GM19324 (cell line): ENCODE measurements at regions not wholly inside any gene's neighbourhood (a gene's known extent, or its start where the extent isn't known, plus 50 kb on each side); places are given as distances from the start of the nearest gene placed in this dataset.

ENCODE experiments used
- ATAC-seq: cut with Tn5 transposase; IDR thresholded peaks from one replicate; pipeline ENCODE4 v1.9.1; 2021; ENCODE audit warnings: mild to moderate bottlenecking, moderate library complexity; ENCODE audit not compliant: unreplicated experiment, low FRiP score

DNA sequence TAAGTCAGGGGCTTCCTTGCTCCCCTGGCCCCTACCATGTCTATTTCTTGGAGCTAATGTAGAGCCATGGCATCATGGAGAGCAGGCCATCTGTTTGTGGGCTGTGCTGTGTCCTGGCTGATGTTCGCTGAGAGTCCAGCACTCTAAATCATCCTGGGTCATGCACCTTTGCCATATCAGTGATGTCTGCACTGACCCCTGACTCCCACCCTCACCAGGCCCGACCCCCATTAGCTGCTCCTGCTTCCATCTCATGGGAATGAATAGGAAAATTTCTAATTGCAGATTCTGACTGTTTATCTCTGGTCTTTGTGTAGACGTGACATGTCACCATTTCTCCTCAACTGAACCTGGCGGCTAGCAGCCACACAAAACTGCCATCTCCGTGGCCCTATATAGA lies 236.9 kb downstream of the NSG2 start:
- no peak for ATAC-seq

DNA sequence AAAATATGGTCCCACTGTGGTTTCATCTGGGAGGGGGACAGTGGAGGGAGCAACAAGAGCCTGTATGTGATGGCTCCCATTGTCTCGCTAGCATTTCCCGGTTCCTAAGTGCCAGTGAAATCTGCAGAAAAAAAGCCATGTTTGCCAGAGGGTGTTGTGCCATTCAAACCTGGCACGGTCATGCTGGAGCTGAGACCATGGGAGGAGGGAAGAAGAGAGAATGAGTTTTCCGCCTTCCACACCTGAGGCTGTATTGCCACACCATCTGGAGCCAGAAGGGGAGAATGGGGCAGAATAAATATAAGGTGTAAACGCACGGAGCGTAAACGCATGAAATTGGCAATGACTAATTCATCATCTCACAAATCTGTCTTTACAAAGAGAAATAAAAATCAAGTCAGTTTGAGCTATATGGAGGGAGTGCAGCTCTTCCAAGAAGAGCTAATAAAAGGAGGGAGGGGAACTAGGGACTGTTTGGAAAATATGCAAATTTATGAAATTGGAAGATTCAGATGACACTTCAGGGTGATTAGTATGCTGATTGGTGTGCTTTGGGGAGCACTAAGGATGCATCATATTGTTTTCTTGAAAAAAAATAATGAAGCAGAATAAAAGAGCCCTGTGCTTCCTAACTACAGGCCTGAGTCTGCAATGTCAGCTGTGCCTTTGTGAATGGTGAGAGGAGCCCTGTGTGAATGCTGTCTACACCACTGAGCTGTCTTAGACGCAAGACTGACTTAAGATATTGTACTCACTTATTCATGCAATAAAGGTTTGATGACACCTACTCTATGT lies 237.9 kb downstream of the NSG2 start:
- no peak for ATAC-seq

GRCh38 chr5:174284873-174285272 lies 239.4 kb downstream of the NSG2 start:
- ATAC-seq: no peak

DNA sequence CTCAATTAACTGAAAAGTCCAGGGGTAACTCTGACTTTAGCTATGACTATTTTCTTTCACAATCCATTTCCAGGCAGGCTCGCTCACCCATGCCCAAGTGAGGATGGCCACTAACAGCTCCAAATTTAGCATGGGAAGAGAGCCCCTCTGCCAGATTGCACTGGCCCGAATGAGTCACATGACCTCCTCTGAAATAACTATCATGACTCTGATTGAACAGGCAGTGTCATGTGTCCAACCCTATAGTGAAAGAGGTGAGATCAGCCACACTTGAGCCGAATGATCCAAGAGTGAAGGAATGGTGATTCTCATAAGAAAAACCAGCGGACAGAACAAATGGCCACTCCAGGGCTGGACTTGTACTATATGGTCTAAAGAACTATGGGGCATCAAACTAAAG lies 242.3 kb downstream of the NSG2 start:
- ATAC-seq: no peak

- no peak for ATAC-seq
These were observed 242.9 kb downstream of the NSG2 start for GRCh38 chr5:174288439-174288838.

DNA sequence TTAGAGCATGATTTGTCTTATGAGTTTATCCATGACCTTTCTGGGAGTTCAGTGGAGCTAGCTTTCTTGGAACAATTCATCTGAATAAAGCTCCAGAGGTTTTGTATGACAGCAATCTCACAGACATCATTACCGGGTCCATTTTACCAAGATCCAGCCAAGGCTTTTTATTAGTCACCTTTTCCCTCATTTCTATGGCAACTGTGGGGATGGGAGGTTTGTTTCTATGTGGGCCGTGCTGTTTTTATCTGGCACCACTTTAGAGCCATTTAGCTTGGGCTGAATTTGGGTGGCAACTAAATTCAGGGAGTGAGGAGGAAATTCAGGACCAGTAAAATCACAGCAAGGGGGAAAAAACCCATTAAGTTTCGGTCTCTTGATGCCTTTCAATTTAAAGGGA lies 245.7 kb downstream of the NSG2 start:
- ATAC-seq: no peak

GRCh38 chr5:174292348-174292747 lies 246.8 kb downstream of the NSG2 start:
- no peak for ATAC-seq

- ATAC-seq: no peak
These were observed 247.5 kb downstream of the NSG2 start for GRCh38 chr5:174293006-174293405.

DNA sequence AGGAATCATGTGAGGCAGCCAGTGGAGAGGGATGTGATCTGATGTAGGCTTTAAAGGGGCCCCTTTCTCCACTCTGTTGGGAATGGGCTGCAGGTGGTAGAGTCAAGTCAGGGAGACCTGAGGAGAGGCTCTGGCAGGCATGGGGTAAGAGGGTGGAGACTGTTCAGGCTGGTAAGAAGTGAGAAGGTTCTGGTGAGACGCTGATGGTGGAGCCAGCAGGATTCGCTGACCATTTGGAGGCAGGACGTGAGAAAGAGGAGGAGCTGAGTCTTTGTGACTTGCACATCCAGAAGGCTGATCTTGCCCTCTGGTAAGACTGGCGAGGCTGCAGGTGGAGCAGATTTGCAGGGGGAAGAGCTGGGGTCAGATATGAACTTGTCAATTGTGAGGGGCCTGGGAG lies 248.0 kb downstream of the NSG2 start:
- ATAC-seq: no peak

GRCh38 chr5:174294891-174295620 lies 249.6 kb downstream of the NSG2 start:
- ATAC-seq: no peak

- ATAC-seq: no peak
These were observed 250.4 kb downstream of the NSG2 start for GRCh38 chr5:174295702-174296436.

DNA sequence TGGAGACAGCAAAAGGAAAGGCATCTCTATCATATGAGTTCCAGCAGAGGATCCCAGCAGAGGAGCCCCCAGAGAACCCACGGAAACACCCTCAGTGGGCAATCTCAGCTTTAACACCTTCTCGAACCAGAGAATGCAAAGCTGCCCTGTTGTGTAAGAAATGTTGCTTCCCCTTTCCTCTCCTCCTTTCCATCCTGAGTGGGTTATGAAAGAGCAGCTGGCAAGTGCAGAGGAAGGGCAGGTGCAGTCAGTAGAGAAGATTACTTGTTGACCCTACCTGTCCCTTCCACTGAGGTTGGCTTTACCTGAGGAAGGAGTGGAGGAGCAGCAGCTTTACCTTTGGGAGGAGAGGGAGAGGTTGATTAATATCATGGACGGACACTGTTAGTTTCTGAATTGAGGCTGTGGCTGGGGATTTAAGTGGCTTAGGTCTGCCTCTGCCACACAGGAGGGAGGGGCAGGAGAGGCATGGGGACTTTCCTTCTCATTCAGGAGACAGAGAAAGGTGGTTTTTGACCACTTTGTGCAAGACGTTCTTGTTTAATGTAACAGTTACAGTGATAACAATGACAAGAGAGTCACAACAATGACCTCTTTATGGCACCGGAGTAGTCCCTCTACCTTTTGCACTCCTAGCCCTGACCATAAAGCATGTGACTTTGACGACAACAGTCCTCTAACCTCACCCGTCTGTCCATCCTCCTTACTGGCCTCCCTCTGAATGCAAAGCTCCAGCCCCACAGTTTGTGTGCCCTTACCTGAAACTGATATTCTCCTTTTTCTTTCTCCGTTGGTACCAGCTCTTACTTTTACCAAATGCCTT lies 254.8 kb downstream of the NSG2 start:
- ATAC-seq: no peak

DNA sequence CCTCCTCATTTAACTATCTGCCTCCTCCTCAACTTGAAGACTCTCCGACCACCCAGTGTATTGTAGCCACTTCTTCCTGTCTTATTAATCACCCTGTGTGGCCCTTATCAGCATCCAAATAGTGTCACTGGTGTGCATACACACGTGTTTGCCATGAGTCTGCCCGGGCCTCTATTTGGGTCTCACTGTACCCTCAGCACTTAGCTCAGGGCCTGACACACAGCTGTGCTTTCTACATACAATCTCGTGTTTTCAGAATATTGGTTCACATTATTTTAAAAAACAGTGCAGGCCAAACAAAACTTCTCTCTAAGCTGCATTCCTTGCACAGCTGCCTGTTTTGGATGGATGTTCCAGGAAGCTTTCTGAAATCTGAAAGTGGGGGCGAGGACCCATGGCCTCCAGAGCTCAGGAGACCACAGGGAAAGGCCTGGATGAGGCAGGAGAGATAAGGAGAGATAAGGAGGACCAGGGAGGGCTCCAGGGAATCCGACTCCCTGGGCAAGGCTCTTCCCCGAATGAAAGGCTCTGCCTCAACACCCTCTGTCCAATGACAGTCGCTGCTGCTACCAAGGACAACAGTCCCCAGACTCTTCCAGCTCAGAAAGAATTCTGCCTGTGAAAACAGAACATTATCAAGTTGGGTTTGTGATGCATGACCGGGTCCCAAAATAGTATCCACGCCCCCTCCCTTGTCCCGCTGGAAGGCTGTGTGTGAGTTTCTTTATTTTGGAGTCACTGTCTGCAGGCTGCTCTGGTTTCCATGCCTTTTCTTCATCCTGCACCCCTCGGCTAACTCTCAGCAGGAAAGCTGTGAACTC lies 255.6 kb downstream of the NSG2 start:
- no peak for ATAC-seq

- no peak for ATAC-seq
These were observed 256.5 kb downstream of the NSG2 start for GRCh38 chr5:174301848-174302625.

DNA sequence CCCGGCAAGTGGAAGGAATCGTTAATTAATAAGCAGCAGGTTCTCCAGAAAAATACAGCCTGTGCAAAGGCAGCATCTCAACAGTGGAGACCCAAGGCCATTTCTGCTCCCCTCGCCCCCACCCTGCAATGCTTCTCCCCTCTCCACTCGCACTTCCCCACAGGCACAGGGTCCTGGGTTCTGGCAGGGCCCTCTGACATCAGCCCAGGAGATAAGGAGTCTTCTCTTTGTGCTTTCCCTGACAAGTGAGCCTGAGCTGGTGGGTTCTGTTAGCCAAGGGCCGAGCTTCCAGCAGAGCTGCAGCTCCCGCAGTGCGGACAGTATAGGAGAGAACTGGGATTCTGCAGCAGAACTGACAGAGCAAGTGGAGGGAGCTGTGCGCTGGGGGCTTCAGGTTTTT lies 257.5 kb downstream of the NSG2 start:
- ATAC-seq: no peak

DNA sequence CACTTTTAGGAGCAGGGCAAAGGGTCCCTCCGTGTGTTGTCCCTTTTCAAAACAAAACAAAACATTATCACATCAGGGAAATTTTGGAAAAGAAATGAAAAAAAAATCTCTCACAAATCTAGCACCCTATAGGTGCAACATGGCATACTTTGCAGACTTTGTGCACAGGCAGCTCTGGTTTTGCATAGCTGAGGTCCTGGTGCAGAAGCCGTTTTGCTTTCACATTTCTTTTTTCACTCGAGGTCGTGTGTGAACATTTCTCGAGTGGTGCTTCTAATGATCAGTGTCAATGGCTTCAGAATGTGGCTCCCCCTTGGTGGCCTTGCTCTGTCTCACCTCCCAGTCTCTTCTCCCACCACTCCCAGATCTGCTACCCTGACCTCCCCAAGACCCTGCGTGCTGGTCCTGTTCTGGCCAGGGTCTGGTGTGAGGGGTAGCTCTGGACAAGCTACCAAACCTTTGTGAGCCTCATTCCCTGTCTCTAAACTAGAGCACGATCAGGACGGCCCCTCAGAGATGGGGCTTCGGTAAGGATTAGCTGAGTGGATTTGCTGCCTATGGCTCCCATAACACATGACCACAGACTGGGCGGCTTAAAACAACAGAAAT lies 258.0 kb downstream of the NSG2 start:
- peak; percentile 56 for ATAC-seq

DNA sequence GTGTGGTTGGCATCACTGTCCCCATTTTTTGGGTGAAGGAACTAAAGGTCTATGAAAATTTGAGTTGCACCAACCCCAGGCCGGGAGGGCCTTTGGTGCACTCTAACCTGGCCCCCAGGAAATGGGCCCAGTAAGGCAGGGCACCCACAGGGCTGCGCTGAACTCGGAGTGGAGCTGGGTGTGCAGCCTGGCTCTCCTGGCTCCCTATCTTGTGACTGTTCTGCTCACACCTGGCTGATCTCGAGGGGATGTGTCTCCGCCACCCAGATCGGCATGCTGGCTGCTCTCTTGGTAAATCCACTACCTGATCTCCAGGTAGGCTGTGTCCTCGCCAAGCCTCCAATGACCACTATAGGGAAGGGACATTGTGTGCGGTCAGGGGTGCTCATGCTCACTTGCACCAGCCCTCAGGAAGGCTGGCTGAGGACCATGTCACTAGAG lies 259.8 kb downstream of the NSG2 start:
- no peak for ATAC-seq

GRCh38 chr5:174306345-174307030 lies 261.0 kb downstream of the NSG2 start:
- ATAC-seq: no peak
